NCI-H2107 treated with DMSO at 0.1 percent for 48 hours (cell line): ENCODE measurements at regions not wholly inside any gene's neighbourhood (a gene's known extent, or its start where the extent isn't known, plus 50 kb on each side); places are given as distances from the start of the nearest gene placed in this dataset.

ENCODE experiments used
- DNase-seq: peaks from one replicate; lab custom pipeline; 2025; ENCODE audit not compliant: unreplicated experiment; lab: John Stamatoyannopoulos, UW

DNA sequence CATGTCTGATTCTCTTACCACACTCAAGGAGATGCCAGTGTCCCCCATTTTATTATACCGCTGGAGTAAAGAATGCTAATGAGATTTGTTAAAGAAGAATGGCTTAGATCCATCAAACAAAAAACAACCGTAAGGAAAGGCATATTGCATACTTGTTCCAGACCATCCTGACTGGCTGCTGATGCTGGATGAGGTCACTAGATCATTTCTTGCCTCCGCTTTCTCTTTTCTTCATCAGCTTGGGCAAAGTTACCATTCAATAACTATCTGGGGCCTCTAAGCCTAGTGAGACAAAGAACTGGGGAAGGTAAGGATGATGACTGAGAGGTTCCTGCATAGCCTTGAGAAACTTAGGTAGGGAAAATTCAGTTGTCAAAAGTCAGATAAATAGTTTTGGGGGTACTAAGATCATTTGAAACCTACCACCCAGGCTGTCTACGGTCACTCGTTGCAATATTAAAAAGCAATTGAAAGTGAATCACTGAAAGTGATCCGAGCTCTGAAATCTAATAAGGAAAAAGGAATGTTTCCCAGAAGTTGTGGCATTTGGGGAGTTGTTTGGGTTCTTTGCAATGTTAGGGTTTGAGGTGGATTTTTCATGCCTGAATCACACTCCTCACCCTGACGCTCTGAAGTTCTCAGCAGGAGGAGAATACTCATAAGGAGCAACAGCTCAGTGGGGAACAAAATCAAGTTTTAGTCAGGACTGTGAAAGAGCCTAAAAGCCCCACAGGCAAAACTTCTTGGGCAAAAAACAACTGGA is 176.8 kb downstream of the HHIPL2 start:
- DNase-seq: no peak

DNA sequence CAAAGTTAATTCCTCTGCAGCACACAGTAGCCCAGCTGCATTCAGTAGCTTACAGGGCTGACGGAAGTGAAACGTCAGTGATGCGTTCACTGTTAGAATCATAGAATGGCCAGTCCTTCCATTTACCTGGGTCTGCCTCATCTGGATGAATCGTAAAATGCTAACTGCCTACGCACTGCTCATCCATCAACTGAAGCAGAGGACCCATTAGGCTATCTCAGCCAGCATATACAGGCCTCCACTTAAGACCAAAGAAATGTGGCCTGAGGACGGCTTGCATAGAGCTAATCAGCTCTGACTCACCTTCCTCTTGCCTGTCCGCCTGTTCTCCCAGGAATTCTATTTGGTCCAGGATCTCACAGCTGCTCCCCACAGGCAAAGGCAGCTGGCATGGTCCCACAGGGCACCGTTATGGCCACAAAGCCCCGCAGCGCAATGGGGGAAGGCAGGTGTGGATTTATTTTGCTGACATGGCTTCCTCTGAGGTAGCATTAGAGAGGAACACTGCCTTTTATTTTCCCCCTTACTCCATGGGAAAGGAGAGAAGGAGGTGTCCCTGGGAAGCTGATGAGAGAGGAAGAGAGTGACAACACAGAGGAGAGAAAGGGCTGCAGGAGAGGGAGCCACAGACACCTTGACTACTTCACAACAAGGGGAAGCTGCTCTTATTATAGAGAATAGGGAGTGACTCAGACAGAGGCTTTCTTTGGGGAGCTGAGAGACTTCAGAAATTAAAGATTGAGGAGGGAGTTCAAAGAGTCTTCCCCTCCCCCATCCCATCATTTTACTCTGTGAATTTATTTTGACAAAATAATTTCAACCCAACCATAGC is 177.6 kb downstream of the HHIPL2 start:
- DNase-seq: no peak

DNA sequence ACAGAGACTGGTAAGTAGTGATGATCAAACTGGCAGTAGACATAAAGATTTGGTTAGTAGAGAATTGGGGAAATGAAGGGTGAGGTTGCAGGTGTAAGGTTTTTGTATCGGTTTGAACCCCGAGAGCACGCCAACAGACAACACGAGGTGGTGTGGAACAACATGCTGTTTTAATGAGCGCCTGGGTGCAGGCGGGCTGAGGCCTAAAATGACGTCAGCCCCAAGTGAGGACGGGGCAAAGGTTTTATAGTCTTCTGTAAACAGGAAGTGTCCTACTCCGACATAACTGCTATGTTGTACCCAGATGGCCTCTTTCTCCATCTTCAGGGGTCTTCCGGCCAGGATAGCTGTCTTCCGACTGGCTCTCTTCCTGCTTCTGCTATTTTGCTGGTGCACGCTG is 178.8 kb downstream of the HHIPL2 start:
- no peak for DNase-seq

DNA sequence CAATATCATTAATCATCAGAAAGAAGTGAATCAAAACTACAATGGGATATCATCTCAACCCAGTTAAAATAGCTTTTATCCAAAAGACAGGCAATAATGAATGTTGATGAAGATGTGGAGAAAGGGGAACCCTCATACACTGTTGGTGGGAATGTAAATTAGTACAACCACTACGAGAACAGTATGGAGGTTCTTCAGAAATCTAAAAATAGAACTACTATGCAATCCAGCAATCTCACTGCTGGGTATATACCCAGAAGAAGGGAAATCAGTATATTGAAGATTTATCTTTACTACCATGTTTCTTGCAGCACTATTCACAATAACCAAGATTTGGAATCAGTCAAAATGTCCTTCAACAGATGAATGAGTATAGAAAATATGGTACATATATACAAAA is 189.8 kb downstream of the HHIPL2 start:
- no peak for DNase-seq

DNA sequence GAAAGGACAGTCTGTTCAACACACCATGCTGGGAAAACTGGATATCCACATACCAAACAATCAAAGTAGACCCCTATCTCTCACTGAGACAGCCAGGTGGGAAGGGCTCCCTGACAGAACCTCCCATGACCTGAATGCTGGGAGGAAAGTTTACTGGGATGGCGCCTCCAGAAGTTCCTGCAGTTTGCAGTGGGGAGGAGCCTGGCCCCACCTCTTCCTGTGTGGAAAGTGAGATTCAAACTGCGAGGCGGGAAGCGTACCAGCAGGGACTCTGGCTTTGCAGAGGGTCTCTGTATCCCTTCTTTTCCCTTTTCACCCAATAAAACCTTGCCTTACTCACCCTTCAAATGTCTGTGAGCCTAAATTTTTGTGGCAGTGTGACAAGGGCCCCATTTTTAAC is 190.7 kb downstream of the HHIPL2 start:
- no peak for DNase-seq

DNA sequence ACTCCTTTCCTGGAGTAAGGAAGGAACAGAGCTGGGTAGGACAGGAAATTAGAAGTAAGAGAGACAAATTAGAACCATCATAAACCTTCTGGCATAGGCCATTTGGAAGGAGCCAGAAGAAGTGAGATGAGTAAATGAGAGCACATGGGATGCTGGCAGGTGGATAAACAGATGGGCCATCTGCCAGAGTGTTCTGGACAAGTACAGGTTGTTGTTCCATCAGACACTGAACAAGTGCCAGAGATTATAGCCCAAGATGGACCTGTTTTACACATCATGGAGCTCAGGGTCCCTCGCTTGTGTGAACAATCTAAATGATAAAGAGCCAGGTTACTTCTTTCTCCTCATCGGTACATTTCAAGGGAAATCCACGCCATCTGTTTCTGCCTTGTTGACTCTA is 200.3 kb downstream of the HHIPL2 start:
- DNase-seq: no peak

DNA sequence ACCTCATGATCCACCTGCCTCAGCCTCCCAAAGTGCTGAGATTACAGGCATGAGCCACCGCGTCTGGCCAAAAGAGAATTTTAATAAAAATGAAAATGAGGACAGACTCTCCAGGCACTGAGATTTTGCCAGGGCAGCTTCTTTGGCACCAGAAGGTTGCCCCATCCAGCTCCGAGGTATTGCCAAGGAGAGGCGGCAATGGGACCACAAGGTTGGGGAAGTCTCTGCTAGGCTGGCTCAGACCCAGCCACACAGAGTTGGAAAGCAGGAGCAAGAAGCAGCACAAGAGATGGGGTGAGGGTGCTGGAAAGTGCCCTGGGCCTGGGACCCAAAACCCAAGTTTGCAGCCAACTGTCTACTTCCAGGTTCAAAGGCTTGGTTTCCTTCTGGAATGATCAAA is 200.9 kb downstream of the HHIPL2 start:
- DNase-seq: no peak

DNA sequence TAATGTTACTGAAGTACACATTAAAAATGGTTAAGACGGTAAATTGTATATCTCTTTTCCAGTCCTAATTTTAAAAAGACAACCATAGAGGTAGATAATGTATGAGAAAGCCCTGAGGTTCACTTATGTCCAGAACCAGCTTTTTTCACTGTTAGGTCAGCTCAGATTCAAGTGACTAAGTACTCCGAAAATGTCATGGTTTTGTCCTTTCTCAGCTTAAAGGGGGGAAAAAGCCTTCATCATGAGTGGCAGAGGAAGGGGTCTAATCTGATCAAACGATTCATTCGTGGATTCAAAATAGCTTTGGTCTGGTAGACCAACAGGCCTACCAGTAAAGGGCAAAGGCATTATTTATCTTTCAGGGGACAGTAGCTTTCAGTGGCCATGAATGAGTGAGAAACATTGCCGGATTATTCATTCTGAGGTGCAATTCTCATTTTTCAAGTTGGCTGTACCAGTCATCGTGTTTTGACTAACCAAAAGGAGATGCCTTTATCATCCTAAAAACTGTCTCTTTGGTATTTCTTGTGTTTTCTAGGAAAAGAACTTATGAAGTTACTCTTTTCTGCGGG is 208.4 kb downstream of the HHIPL2 start:
- DNase-seq: no peak

DNA sequence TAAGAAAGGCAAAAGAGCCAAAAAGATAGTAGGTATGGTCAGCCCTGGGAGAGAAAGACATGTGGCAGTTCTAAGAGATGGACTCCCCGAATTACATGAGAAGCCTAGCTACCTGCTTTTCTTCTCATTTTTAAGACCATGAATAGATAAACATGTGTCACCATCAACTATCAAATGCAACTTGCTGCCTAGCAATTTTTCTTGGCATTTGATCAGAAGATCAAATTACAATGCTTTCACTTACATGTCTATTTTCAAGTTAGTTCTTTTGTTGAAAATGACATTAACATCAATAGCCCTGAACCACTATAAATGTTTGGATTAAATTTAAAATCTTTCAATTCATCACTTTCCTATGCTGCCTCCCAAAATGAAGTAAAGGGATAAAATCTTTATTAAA is 212.3 kb downstream of the HHIPL2 start:
- no peak for DNase-seq

DNA sequence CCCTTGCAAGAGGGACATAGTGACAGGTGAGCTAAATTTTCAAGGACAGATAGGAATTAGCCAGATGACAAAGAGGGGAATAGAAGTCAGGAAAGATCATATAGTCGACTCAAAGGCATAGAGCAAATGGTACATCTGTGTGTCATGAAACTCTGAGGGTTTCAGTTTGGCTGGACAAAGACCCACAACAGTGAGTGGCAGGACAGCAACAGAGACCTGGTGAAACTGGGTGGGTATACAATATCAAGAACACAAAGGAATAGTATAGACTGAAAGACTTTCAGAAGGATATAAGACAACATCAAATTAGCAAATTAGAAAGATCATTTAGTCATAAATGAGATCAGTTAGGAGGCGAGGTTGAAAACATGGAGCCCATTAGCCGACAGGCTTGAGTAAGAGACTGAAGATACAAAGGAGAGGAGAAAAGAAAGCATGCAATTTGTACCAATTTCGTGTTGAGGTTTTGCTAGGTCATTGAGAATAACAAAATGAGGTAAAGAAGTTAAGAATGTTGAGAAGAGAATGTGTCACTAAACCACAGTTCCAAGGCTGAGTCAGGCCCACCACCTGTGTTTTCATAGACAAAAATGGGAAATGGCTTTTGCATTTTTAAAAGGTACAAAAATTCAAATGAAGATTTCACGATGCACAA is 213.8 kb downstream of the HHIPL2 start:
- no peak for DNase-seq

DNA sequence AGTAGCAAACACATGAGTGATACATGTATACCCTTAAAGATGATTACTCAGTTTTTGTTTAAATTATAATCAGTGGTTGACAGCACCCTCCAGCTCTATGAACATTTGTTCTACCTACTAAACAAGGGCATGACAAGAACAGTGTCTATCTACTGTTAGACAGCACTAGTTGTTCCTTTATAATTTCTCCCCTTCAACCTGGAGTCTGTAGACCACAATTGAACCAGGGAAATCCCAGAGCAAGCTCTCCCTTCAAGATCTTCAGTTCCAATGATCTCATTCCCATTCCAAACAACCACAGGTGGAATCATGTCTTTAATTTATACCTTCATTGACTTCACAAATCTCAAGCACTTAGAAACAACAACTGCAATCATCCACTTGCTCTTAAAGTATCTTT is 216.1 kb downstream of the HHIPL2 start:
- DNase-seq: no peak

DNA sequence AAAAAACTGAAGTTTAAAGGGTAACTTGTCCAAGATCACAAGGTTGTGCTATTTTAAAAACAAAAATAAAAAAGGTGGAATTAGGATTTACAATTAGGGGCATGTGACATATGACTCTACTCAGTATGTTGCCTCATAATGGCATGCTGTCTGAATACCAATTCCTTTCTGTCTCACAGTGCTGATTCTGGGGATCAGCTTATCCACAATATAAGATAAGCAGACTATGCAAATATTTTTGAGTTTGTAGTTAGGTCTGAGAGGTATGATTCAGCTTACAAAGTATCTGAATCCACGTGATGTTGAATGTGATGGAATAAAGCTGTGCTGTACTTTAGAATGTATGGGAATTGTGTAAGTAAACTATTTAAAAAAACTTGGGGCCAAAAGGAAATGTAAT is 216.6 kb downstream of the HHIPL2 start:
- no peak for DNase-seq

DNA sequence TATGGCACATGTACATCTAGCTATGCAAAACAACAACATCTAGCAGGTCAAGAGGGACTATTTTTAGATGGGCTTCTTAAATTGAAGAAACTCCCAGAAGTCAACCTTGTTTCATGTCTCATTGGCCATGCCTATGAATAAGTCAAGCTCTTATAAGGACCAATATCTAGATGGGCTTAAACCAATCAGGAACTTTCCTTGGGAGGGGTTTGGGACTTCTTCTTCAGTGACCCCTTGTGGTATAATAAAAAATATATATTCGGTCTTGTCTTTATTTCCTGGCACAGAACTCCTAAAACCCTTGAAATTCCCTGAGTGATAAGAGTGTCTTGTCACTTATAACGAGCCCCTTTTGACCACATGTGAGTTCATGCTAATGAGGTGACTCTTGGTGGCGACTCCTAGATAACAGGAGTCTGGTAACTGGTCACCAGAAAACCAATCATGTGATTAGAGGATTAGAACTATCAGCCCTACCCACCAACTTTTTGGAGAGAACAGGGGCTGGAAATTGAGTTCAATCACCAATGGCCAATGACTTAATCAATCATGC is 218.3 kb downstream of the HHIPL2 start:
- DNase-seq: no peak

DNA sequence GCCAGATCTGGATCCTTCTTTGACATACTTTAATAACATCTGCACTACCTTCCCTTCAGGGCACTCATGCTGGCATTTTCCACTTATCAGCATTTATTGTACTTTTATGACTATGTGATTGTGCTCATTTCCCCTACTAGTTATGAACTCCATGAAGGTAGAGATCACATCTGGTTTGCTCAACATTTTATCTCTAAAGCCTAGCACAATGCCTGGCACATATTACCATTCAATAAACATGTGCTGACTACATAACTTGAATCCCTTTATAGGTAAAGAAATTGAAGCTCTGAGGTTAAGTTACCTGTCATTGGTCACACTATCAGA is 221.2 kb downstream of the HHIPL2 start:
- no peak for DNase-seq

DNA sequence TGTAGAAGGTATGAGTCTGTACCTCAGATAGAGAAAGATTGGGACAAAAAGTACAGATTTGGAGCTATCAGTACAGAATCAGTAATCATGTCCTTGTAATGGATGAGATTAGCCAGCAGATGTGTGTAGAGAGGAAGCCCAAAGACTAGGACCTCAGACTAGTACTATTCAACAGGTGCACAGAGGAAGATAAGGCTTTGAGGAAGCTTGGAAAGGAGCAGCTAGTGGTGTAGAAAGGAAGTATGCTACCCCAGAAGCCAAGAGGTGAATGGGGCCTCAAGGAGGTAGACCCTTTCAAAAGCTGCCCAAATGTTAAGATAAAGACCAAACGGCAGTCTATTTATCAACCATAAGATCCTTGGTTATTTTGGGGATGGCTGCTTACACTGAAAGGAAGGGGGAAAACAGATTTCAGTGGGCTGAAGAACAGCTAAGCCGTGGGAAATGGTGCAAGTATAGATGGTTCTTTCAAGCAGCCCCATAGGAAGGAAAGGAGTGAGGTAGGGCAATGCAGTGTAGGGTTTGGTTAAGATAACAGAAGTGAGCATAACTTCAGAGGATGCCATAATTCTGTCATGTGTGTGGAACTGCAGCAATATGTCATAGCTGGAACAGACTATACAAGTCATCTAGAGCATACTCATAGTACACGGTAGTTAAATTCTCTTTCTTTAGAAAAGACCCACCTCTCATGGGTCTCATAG is 221.7 kb downstream of the HHIPL2 start:
- DNase-seq: no peak

DNA sequence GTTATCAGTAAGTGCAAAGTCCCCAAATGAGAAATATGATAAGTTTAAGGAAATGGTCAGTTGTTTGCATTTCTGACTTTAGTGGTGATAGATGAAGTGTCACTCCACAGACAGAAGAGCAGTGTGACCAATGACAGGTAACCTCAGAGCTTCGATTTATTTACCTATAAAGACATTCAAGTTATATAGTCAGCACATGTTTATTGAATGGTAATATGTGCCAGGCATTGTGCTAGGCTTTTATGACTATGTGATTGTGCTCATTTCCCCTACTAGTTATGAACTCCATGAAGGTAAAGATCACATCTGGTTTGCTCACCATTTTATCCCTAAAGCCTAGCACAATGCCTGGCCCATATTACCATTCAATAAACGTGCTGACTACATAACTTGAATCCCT is 222.4 kb downstream of the HHIPL2 start:
- no peak for DNase-seq

DNA sequence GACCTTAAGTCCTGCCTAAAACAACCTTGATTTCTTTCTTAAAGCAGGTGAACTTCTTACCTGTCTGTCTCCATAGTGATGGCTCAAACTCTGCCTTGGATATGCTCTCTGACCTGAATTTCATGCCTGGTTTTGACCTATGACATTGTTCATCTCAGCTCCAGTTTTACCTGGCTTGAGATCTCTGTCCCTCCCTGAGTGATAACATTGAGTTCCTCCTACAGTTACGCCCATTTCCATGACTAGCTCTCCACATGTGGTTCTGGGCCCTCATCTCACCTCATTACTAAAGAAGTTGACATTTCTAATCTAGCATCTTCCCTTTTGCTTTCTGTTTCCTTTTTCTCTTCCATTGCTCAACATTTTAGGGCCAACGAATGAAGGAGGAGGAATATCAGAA is 233.1 kb downstream of the HHIPL2 start:
- no peak for DNase-seq

DNA sequence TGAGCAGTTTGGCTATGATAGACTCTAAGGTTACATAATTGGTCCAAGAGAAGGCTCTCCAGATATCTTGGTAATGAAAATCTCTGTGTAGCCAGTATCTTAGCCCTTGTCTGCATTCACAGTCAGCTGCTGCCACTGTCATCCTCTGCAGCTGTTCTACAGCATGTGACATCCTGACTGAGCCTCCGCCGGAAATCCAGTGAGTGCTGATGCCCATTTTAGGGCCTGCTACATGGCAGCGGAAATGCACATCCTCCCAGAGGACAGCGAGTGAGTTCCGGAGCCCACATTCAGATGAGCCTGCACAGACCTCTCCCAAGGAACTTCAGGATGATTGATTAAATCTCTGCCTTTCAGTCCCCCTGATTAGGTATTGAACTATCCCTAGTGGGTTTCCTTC is 237.1 kb downstream of the HHIPL2 start:
- no peak for DNase-seq

DNA sequence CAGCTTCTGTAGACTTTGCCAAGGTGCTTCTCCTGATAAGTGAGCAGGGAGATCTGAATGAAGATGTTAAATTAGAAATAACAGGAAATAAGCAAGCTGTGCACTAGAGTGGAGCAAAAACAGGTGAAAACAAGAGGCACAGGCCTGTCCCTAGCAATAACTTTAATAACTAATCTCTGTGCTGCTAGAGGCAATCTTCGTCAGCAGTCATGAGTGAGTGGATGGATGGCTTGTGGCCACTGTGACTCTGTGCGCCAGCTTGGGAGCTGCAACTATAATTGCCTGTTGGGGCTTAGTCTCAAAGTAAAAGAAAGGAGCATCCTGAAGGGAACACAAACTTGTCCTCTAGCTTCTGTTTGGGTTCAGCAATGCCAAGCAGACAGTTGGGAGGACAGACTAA is 240.3 kb downstream of the HHIPL2 start:
- DNase-seq: no peak

DNA sequence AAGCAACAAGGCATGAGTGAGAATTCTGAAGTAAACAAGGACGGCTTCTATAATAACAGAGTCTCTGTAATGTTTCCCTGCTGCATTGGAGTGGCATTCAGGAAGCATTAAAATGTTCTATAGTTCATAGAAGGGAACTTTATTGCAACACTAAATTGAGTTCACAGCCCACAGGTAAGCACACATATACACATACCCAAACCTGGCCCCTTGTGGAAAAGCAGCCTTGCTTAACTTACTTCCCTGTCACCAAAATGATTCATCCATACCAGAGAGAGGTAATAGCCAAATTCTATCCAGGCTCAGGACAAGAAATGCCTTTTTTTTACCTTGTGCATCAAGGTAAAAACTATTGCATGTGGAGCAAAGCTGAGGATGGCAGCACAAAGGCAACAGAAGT is 241.4 kb downstream of the HHIPL2 start:
- no peak for DNase-seq

DNA sequence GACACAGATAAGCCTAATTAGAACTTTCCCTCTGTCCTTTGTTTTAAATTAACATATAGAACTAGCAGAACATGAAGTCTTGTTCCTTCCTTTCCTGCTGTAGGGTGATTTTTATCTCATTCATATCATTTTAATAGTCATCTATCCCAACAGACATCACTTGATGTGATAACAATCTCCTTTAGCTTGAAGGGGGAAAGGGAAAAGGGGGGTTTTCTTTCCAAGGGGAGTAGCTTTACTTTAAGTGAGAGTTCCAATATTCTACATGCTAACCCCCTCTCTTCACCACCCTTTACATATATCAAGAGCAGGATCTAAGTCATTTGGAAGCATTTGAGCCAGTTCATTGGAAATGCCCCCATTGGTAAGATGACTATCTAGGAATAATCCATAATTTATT is 241.9 kb downstream of the HHIPL2 start:
- no peak for DNase-seq
